GM08714 (cell line): ENCODE measurements at regions not wholly inside any gene's neighbourhood (a gene's known extent, or its start where the extent isn't known, plus 50 kb on each side); places are given as distances from the start of the nearest gene placed in this dataset.

ENCODE experiments used
- H3K4me3 ChIP-seq: fragments of 200-500 bp; sonication (Bioruptor generic); 2 replicates; pipeline ENCODE4 v1.5.1; 2014; ENCODE audit warnings: mild to moderate bottlenecking, low read length, inconsistent platforms
- ZNF274 ChIP-seq: IDR thresholded peaks from 2 replicates; pipeline ENCODE4 v1.6.1; 2012; ENCODE audit warnings: mild to moderate bottlenecking, low read depth, low read length

DNA sequence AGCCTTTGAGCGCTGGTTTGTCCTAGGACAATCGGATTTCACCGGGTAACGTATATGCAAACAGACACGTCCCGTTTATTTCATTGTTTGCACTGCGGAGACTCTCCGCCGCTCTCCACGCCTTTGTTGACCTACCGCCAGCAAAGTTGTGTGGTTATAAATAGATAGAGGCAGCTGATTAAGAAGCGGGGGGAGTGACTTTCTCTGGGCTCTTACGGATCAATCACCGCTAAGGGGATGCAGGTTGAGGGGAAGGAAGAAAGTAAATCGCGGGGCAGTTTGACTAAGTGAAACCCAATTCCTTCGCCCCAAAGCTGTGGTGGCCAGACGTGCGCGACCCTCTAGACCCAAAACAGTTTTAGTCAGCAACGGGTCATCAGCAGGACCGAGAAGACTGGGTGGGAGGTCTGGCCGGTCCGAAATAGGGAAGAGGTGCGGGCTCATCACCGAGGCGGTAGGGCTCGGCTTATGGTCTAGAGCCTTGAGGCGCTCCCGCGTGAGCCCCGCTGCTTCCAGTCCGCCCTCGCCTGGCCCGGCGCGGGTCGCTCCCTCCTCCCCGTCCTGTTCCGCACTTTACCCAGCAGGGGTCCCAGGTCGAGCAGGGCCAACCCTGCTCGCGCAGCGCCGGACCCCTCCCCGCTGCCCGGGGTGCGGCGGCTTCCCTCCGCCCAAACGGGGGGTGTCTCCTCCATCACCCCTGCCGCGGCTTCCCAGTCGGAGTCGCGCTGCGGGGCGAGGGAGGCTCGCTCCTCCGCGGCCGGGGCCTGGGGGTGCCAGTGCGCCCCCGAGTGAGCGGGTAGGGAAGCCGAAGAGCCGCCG, 120.8 kb upstream of the RRP15 start:
- TF ChIP-seq ZNF274, result no peak
- H3K4me3 ChIP-seq, result peak overlapping the region; percentile 32; the same call in 1 of the 2 replicates

DNA sequence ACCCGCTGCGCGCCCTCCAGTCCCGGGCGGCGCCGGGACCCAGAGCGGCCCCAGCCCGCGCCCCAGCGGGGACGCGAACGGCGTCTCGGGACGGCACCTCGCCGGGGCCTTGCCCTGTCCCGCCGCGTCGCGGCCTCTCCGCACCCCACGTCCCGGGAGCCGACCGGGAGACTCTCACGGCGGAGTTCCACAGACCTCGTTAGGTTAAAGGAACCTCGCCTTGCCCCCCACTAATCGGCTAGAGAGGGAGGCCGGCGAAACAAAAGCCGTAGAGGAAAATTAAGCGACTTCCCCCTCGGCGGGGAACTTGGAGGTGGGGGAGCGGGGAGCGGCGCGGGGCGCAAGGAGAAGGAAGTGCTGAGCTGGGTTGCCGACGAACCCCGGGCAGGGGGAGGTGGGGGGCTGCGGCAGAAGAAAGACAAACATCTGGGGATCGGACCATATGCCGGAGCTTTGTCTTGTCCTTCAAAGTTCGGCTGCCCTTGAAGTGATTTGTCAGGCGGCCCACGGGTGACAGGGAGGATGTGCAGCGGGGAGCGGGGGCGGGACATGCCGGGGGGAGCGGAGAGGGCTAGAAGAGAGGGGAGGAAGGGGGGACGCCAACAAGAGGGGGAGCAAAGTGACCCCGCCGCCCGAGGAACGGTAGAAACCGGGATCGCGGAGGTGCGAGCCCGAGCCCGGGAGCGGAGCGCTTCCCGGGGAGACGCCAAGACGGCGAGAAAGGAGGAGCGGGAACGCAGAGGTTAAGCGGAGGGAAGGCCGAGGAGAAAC, 120.0 kb upstream of the RRP15 start:
- TF ChIP-seq ZNF274, result no peak
- peak overlapping the region; percentile 32; the same call in 1 of the 2 replicates for H3K4me3 ChIP-seq

DNA sequence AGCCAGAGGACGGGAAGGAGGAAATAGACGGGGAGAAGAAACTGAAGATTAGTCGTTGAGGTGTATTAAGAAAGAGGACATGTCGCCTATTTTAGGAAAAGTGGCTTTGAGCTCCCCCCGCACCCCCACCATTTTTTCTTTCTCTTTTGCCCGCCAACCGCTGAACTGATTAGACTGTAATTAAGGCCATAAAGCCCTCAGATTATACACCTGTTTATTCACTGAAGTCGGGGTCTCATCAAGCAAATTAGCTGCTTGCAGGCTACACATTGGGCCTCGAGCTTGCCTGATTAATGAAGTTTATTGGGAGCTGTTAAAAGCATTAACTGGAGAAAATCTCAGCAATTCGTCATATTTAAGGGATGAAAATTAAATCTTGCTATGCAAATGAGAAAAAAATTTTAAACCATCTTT, 119.4 kb upstream of the RRP15 start:
- H3K4me3 ChIP-seq, result peak overlapping the region; percentile 18; the same call in 1 of the 2 replicates

DNA sequence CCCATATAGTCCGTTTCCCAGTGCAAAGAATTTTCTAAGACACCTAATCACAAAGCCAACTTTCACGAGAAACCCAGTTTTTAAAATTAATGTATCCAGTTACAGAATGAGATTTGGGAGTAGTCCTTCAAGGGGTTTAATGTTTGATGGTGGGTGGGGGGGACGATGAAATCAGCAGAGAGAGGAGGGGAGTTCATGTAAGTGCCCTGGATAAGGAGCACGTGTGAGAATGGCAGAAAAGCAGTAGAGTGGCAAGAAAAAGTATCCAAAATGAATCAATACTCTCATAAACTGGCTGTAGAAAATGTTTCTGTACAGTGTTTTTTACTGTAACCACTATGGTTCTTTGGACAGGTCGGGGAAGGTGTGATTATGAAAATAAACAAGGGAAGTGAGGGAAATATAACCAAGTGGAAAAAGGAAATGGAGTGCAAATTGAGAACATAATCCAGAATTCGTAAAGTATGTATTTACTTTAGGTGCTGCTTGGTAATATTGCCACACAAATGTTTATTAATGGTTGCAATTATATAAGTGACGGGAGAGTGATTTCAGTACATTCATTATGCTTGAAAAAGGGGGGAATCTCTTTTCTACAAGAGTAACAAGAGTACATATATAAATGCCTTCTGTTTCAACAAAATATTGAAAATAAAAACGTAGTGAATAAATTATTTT, 118.7 kb upstream of the RRP15 start:
- H3K4me3 ChIP-seq, result no peak overlapping the region
- TF ChIP-seq ZNF274, result no peak

More for the DNA sequence above, 119.4 kb upstream of the RRP15 start:
- TF ChIP-seq ZNF274, result no peak

DNA sequence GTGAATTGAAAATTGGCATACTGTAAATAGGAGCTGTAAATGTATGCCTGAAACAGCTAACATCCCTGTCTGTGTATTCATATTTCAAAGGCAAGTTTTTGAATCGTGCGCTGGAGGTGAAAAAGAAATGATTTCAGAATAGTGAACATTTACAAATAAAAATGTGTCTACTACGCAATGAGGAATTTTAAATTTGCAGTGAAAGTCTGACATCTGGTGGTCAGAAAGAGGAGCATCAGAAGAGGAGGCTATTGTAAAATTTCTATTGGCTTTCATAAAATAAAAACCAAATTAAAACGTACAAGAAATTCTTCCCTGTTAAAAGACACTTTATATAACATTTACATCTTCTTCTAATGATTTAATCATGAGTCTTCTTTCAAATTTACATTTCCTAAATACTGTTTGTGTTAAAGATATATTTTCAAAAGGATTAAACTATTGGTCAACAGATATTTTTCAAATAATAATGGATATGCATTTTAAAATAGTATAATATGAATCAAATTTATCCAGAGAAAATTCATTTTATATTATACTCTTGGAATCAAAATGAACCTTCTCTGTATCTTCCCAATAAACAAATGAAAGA, 113.7 kb upstream of the RRP15 start:
- H3K4me3 ChIP-seq, result no peak overlapping the region
- TF ChIP-seq ZNF274, result no peak

DNA sequence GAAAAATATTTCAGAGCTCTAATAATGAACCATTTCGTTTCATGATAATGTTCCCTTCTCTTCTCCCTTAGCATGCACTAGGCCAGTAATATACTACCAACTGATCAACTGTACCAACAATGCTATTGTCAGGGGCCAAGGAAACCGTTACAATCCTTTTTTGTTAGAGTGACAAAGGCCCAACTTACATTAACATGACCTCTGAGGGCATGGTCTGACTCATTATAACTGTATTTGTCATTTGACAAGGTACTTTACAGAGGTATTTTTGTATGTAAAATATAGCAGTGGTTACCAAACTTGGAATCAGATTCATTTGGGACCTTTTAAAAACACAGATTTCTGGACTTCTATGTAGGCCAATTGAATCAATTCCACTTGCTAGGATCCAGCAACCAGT, 102.6 kb upstream of the RRP15 start:
- H3K4me3 ChIP-seq, result no peak overlapping the region
- no peak for TF ChIP-seq ZNF274

DNA sequence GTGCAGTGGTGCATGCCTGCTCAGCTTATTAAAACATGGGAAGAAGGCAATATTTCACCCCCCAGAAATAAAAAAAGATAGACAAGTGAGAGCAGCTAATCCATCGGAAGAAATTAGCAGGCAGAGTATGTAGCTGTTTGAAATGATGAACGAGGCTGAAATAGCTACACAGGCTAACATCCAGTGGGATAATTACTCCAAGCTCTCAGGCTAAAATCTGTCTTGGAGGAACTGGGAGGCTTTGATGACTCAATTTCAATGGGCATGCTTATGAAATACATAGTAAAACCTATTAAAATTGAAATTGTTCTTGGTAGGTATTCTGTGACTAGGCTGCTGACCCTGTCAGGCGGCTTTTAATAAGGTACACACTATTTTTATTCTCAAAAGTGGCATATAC, 84.1 kb upstream of the RRP15 start:
- no peak for TF ChIP-seq ZNF274

DNA sequence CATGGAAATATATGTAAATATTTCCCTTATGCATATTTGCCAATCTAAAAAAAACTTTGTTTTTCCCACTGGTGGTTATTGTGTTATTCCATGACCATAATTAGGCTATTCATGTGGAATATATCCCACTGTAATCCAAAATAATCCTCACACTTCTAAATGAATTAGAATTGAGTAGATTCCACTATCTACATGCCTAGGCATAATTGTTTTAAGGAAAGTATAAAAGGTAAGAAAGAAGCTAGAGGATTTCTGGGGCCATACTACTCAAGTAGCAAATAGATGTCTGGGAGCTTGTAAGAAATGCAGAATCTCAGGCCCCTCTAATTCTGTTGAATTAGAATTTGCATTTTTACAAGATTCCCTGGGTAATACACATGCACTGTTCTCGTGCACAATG, 83.5 kb upstream of the RRP15 start:
- no peak overlapping the region for H3K4me3 ChIP-seq
- no peak for TF ChIP-seq ZNF274

More for the DNA sequence above, 84.1 kb upstream of the RRP15 start:
- H3K4me3 ChIP-seq, result no peak overlapping the region

DNA sequence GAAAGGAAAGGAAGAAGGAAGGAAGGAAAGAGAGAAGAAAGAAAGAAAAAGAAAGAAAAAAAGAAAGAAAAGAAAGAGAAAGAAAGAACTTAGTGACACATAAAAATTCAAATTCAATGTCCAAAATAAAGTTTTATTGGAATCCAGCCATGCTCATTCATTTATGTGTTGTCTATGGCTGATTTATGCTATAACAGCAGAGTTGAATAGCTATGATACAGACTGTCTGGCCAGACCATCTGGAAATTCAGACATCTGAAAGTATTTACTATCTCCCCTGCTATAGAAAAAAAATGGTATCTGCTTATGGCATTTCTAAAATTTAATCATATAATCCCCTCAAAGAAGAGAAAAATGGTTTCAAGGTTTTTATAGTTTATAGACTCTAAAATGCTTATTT, 79.4 kb upstream of the RRP15 start:
- no peak for TF ChIP-seq ZNF274
- H3K4me3 ChIP-seq, result no peak overlapping the region

DNA sequence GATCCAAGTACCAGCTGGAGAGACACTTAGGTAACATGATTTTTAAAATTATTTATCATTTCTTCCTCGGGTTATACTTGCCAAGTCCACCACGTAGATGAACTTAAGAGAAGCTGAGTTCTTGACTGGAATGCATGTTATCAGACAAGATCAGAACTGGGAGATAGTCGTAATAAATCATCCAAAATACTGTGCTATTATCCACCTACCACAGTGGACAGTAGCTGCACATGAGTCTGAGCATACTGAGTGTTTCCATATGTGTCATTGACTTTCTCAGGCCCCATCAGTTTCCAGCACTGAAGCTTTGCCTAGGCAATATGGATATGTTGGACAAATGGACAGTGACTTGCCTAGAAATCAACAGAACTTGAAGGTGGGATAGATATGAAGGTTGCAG, 77.9 kb upstream of the RRP15 start:
- no peak for TF ChIP-seq ZNF274
- H3K4me3 ChIP-seq, result no peak overlapping the region

DNA sequence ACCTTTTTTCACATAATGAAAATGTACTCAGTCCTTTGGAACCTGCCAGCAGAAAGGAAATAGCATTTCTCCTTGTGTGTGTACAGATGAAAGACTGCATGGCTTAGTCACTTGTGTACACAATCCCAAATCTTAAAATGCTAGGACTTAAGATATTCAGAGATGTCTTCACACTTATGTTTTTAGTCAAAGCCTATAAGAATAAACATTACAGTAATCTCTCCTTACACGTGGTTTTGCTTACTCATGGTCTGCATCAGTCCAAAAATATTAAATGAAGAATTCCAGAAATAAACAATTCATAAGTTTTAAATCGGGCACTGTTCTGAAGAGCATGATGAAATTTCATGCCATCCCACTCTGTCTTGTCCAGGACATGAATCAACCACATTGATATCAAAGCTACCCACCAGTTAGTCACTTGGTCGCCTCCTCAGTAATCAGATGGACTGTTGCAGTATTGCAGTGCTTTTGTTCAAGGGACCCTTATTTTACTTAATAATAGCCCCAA, 75.7 kb upstream of the RRP15 start:
- H3K4me3 ChIP-seq, result no peak overlapping the region
- no peak for TF ChIP-seq ZNF274

DNA sequence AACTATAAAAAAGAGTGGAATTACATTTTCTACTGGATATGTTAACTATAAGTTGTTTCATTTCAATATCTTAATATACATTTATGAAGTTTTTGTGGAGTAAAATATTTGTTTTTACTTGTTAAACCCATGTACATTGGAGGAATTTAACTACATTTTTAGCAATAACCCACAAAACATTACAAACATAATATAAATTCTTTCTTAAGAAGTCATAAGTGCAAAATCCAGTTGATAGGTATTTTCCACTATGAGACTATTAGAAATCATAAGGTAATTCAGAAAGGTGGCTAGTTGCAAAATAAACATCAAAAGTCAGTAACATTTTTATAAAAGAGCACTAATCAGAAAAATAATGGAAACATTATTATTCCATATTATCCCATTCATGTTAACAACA, 73.9 kb upstream of the RRP15 start:
- no peak for TF ChIP-seq ZNF274
- no peak overlapping the region for H3K4me3 ChIP-seq

DNA sequence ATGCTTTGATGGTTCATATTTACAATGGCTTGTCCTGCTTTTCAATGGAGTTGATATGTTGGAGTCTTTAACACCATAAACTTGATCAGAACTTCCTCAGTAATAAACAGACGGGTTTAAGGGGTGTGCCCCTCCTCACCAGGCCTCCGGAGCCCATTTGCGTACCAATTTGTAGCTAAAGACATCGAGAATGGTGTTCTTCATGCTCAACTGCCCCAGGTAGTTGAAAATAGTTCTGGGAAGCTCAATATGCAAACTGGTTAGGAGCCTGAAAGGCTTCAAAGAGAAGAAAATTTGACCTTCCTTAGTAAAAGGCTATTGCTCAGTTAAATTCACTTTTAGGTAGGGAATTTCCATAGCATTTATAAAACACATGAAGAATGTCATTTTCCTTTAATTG, 68.1 kb upstream of the RRP15 start:
- no peak overlapping the region for H3K4me3 ChIP-seq
- no peak for TF ChIP-seq ZNF274

DNA sequence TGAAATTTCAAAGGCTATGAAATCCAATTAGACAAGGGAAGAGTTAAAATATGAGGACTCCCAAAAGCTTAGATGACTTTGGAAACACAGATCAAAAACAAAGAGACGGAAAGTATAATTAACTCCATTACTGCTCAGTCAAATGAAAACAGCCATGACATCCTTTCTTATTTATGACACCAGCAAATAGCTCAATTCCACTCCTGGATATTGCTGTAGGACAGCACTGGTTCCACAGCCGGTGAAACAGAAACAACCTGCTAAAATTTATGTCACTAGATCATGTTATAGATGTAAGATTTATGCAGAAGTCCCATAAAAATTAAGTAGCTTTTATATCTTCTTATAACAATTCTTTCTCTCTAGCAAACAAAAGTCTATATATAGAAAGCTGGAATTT, 65.6 kb upstream of the RRP15 start:
- no peak for TF ChIP-seq ZNF274

More for the DNA sequence above, 65.6 kb upstream of the RRP15 start:
- H3K4me3 ChIP-seq, result no peak overlapping the region
